ENCODE measurements at regions not wholly inside any gene's neighbourhood (a gene's known extent, or its start where the extent isn't known, plus 50 kb on each side); places are given as distances from the start of the nearest gene placed in this dataset.

DNA sequence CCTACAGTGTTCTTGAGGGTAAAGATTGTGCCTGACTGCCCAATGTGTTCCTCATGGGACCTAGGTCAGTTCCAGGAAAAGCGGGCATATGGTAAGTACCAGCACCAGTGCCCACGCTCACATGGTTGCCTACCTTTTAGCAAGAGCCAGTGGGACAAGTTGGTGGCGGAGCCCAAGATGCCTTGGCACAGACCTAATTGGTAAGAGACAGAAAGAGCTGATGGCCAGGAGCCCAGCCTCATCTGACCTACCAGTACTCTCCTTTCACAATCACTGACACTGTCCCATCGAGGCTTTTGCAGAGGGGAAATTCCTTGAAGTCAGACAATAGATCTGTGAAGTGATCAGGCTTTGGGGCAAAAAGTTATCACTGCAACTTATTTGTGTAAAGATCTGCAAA is 98.4 kb upstream of the BCL6 start:
- no peaks in the 10 kb centered on the region for H3K36me3 ChIP-seq
- no peaks in the 10 kb centered on the region for H3K27me3 ChIP-seq
- intact Hi-C loops (cut with DNase I): no loop called here
- DNase-seq (no peak), ATAC-seq (no peak)
- H3K4me1 ChIP-seq: peaks cover 0 to 2% of the 10 kb centered on the region in 2 donors
- H3K4me3 ChIP-seq: no peak overlapping the region
- H3K9me3 ChIP-seq: no peaks in the 10 kb centered on the region
- no peak overlapping the region for H3K27ac ChIP-seq
- TF ChIP-seq, protein P1, sequence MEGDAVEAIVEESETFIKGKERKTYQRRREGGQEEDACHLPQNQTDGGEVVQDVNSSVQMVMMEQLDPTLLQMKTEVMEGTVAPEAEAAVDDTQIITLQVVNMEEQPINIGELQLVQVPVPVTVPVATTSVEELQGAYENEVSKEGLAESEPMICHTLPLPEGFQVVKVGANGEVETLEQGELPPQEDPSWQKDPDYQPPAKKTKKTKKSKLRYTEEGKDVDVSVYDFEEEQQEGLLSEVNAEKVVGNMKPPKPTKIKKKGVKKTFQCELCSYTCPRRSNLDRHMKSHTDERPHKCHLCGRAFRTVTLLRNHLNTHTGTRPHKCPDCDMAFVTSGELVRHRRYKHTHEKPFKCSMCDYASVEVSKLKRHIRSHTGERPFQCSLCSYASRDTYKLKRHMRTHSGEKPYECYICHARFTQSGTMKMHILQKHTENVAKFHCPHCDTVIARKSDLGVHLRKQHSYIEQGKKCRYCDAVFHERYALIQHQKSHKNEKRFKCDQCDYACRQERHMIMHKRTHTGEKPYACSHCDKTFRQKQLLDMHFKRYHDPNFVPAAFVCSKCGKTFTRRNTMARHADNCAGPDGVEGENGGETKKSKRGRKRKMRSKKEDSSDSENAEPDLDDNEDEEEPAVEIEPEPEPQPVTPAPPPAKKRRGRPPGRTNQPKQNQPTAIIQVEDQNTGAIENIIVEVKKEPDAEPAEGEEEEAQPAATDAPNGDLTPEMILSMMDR (IDR thresholded peaks at IDR 0.05): no peak

DNA sequence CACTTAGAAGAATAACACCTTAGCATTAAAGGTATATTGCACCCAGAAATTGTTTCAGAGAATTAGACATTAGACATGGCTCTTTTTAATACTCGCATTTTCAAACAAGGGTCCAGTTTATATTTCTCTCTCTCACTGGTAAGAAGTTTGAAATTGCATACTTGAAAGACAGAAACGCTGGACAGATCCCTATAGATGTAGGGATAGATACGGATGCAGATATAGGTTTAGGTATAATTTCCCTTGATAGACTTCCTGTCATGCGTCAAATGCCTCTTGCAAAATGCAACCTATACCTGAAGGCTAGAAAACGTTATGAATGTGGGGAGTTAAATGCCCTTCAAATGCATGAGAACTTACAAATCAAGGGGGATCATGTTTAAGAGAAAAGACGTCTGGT is 99.4 kb upstream of the BCL6 start:
- Histone ChIP-seq H3K27ac (no peak overlapping the region), H3K4me1 (peaks cover 0 to 3% of the 10 kb centered on the region in 2 donors), H3K36me3 (no peaks in the 10 kb centered on the region), H3K4me3 (no peak overlapping the region), H3K9me3 (no peaks in the 10 kb centered on the region), H3K27me3 (no peaks in the 10 kb centered on the region)
- intact Hi-C loops (cut with DNase I): no loop called here
- TF ChIP-seq, protein P1 (IDR thresholded peaks at IDR 0.05): no peak
- ATAC-seq: no peak
- no peak for DNase-seq

DNA sequence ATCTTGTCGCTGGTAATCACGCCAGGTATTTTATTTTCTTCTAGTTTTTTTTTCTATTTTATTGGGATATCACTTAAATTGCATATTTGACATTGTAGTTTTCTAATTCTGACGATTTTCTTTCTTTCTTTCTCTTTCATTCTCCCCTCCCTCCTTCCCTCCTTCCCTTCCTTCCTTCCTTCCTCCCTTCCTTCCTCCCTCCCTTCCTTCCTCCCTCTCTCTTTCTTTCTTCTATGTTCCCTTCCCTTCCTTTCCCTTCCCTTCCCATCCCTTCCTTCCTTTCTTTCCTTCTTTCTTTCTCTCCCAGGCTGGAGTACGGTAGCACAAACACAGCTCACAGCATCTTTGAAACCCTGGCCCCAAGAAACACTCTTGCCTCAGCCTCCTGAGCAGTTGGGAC is 100.6 kb upstream of the BCL6 start:
- H3K4me3 ChIP-seq: no peak overlapping the region
- peaks cover 0 to 11% of the 10 kb centered on the region in 2 donors for H3K4me1 ChIP-seq
- no peak overlapping the region for H3K27ac ChIP-seq
- ATAC-seq (no peak), DNase-seq (no peak)
- H3K36me3 ChIP-seq: no peaks in the 10 kb centered on the region
- H3K9me3 ChIP-seq: no peaks in the 10 kb centered on the region
- TF ChIP-seq, protein P1 (IDR thresholded peaks at IDR 0.05): no peak
- intact Hi-C loops (cut with DNase I): no loop called here
- no peaks in the 10 kb centered on the region for H3K27me3 ChIP-seq

DNA sequence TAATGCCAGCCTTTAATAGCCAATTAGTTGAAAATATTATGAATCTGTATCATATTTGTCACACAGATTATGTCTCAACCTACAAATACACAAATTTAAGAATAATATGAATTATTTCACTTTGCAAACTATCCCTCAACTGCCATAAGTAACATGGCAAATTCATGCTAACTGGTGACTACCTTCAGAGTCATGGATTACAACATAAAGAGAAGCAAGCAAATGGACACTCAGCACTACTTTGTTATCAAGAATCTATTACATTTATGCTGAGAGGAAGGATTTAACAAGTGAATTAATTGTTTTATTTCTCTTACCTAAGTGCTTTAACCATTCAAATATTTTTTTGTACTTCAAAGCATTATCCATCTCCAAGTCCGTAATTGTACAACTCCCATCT is 103.1 kb upstream of the BCL6 start:
- H3K4me1 ChIP-seq: peaks cover 0 to 21% of the 10 kb centered on the region in 2 donors
- DNase-seq: no peak
- H3K36me3 ChIP-seq: no peaks in the 10 kb centered on the region
- intact Hi-C loops (cut with DNase I): no loop called here
- ATAC-seq: no peak
- peaks cover 0 to 2% of the 10 kb centered on the region in 2 donors for H3K9me3 ChIP-seq
- H3K27me3 ChIP-seq: no peaks in the 10 kb centered on the region
- peak overlapping the region in 1 of 2 donors; percentile 88 for H3K27ac ChIP-seq
- TF ChIP-seq, protein P1 (IDR thresholded peaks at IDR 0.05): no peak
- H3K4me3 ChIP-seq: no peak overlapping the region

DNA sequence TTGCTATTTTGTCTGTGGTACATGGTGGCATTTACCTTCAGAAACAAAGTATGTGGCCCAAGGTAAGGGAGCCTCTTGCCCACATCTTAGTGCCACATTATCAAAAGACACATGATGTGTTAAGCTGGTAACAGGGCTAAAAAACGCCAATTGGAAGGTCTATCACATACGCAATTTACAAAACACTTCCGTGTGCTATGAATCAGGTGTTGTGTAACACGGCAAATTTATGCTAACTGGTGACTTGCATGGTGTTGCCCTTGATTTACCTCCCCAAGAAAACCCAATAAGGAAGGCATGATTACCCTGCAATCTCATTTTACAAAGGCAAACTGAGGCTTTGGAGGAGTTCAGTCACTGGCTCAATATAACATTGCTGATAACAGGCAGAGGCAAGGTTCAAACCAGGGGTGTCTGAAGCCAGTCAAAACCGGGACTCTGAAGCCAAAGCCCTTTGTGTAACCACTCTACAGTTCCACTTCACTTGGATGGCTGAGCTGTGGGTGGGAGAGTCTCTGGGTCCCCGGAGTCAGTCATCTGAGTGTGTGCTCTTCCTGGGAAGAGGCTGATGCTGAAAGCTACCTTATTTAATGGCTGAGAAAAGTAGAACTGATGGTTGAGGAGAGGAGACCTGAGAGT is 103.9 kb upstream of the BCL6 start:
- peak overlapping the region in 1 of 2 donors; percentile 88 for H3K27ac ChIP-seq
- TF ChIP-seq, protein P1 (IDR thresholded peaks at IDR 0.05): no peak
- H3K9me3 ChIP-seq: peaks cover 0 to 2% of the 10 kb centered on the region in 2 donors
- DNase-seq (no peak), ATAC-seq (no peak)
- no peak overlapping the region for H3K4me3 ChIP-seq
- H3K36me3 ChIP-seq: no peaks in the 10 kb centered on the region
- intact Hi-C loops (cut with DNase I): no loop called here
- no peaks in the 10 kb centered on the region for H3K27me3 ChIP-seq
- H3K4me1 ChIP-seq: peaks cover 0 to 21% of the 10 kb centered on the region in 2 donors
